Fibroblast of peridontal ligament (primary cell): ENCODE measurements at regions not wholly inside any gene's neighbourhood (a gene's known extent, or its start where the extent isn't known, plus 50 kb on each side); places are given as distances from the start of the nearest gene placed in this dataset.

Experiments
- DNase-seq: peaks from one replicate; pipeline ENCODE4 v3.0.0-alpha.2; 2010; ENCODE audit errors: extremely low read depth

DNA sequence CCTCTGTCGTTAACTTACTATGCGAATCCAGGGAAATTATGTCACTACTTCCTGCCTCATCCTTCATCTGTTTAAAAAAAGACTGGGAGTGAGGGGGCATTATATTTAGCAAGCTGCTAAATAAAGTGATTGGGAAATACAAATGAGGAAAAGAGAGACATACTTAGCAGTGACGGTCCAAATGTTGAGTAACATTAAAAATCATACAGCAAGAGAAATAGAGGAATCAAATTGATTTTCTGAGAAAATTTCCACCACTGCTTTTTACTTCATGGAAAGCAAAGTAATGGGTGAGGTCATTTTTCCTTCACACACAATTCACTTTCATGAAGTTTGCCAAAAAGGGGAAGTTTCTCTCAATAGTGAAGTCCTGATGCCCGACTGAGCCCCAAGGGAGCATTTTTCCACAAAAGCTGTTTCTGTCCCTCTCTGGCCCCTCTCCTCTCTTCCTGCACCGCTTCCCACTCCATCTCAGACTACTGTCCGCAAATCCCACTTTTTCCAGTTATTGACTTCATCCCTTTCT lies 61.9 kb upstream of the ADO start:
- no peak for DNase-seq

DNA sequence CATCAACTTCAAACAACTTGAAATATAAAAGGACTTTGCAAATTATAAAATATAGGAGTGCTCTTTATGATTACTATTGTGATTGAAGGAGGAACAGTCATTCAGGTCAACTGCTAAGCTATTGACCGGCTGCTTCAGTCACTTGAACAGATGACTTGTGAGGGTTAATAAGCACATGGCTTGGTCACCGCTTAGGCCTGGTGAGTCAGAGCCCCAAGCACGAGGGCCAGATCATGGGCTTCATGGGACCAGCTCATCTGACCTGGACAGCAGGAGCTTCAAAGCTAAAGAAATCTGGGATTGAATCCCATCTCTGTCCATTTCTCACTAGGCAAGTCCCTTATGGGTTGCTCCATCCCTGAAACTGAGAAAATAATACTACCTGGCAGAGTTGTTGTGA lies 60.4 kb upstream of the ADO start:
- peak; percentile 17 for DNase-seq

DNA sequence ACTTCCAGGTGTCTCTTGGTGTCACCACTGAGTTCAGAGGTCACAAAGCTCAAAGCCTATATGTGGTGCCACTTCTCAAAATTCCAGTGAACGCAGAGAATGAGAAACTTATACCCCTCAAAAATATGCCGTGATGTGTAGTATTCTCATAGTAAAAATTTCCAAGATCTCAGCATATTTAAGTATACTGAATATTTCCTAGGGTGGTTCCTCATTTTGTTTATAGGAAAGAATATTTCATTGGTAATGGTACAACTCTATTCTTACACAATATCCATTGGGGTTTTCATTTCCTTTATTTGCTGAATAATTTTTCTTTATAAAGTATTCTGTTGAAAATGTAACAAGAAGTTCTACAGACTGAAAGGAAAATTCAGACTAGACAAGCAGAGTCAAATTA lies 58.9 kb upstream of the ADO start:
- DNase-seq, result no peak

DNA sequence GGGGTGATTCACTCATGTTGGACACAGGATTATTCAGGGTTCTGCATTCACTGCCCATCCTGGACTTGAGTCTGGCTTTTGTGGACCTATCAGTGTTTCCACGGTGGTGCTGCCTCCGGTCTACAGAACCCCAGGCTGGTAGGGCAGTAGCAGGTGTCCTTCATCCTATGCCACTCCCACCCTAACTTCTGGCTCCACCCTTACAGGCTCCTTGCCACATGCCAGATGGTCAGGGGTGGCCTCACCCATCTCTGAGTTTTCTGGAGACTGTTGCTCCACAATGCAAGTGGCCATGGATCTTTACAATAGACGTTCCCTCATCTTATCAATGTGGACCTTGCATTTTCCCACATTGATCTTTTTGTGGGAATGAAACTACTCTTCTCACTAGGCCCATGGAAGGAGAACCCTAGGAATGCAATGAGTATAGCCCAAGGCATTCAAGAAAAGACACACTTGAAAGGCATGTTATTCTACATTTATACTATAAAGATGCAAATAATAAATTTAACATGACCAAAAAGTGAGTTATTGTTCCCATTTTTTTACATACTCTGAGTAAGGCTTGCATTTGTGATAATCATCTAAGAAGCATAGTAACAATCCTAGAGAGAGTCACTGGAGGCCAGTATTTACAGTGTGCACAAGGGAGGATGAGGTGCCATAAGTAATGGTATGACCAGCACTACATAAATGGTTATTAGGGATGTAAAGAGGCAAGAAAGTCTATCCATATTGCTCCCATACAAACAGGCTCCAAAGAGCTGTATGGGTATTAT lies 57.4 kb upstream of the ADO start:
- DNase-seq, result no peak

DNA sequence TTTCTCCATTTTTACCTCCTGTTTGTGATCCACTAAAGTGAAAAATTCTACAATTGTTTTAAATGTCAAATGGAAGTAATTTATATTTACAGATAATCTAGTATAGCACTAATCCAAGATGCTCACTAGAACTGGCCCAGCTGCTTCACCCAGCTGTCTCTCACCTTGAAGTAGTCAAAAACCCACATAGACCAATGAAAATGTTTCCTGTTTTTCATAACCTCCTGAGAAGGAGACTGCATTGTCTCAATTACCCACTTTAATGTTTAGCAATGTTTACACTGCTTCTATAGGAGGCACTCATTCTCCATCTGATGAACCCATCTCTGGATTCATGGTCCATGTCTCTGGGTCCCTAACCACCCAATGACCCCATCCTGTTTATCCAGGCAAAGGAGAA lies 56.1 kb upstream of the ADO start:
- no peak for DNase-seq

DNA sequence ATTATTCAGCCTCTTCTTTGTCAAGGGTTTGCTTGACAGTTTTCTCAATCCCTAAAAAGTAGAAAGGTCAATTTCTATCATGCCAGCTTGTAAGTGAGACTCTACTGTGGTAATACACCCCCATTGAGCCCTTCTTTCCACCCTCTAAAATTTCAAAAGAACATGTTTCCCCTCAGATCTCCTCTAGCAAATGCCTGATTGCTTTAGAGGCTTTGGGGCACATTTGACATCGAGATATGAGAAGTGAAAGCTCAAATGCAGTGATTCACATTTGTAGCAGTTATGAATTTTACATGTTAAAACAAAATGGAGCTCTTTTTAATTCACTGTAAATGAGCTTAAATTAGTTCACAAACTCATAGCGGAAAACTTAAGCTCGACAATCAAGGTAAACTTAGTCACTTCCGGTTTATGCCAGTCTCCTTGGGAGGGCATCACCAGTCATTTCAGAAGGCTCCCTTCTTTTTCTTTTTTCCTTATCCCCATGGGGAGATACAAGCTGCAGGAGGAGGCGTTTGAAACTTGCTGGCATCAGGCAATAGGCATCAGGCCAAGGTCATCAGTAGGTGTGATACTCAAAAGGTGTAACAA lies 55.3 kb upstream of the ADO start:
- DNase-seq, result no peak
